GM19438 (cell line): ENCODE measurements at regions not wholly inside any gene's neighbourhood (a gene's known extent, or its start where the extent isn't known, plus 50 kb on each side); places are given as distances from the start of the nearest gene placed in this dataset.
"Not testable (repeated sequence)": the region's sequence is repeated elsewhere in the genome, so short reads cannot be mapped to it uniquely, and the experiment has no call there.

Experiments used
- ATAC-seq: cut with Tn5 transposase; IDR thresholded peaks from one replicate; pipeline ENCODE4 v1.9.1; 2021; ENCODE audit warnings: low read depth; ENCODE audit not compliant: unreplicated experiment

- ATAC-seq: no peak
These were observed 621.9 kb upstream of the TBX3 start for GRCh38 chr12:115305867-115306266.

GRCh38 chr12:115305275-115305674, 621.3 kb upstream of the TBX3 start:
- no peak for ATAC-seq

DNA sequence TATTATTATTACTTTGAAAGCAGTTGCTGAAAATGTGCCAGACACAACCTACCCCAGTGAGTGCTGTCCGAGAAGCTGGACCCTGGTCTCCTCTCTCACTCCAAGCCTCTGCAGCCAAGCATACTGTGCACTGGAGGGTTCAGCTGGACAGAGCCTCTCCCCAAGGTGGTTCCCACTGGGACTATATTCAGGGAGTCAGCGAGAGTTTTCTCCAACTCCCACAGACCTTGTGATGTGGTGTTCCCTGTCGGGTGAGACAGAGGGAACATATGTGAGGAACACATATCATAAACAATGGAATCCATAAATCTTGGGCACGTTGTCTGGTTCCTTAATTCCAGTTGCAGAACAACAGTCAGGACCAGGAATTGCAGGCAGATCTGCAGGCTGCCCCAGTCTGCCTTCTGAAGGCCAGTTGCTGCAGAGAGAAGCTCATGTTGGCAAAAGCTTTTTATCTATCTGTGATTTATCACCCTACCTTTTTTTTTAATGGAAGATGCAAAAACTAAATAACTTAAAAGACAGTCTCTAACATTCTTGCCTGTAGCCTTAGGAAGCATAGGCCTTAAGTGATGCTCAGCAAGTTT, 619.8 kb upstream of the TBX3 start:
- no peak for ATAC-seq

GRCh38 chr12:115297445-115297844, 613.5 kb upstream of the TBX3 start:
- ATAC-seq: no peak

DNA sequence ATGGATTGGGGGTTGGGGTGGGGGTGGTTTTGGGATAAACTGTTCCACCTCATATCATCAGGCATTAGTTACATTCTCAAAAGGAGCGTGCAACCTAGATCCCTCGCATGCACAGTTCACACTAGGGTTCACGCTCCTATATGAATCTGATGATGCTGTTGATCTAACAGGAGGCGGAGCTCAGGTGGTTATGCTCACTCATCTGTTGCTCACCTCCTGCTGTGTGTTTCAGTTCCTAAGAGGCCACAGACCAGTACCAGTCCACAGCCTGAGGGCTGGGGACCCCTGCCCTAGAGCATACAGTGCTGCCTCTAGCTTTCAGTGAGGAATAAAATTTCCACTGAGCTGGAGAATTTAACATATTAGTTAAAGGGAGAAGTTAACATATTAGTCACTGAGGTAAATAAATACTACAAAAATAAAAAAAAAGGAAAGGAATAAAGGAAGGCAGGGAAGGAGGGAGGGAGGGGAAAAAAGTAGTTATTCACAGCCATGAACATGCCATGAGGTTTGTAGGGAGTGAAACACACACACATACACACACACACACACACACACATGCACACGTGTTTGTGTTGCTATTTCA, 612.7 kb upstream of the TBX3 start:
- no peak for ATAC-seq

DNA sequence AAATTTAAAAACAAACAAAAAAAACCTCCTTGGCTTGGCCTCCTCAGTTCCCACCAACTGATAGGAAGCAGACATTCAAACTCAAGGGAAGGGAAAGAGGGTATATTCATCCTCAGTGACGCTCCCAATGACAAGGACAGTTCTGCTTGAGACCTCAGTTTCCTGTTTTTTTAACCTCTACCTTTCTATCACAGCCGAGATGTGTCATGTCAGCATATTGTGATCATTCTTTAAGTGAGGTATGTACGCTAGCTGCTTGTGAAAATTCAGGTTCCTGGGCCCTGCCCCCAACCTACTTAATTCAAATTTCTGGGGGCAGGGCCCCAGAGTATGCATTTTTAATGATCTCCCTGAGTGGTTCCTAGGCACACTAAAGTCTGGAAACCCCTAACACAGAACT, 611.9 kb upstream of the TBX3 start:
- no peak for ATAC-seq

GRCh38 chr12:115294453-115295133, 610.6 kb upstream of the TBX3 start:
- no peak for ATAC-seq

DNA sequence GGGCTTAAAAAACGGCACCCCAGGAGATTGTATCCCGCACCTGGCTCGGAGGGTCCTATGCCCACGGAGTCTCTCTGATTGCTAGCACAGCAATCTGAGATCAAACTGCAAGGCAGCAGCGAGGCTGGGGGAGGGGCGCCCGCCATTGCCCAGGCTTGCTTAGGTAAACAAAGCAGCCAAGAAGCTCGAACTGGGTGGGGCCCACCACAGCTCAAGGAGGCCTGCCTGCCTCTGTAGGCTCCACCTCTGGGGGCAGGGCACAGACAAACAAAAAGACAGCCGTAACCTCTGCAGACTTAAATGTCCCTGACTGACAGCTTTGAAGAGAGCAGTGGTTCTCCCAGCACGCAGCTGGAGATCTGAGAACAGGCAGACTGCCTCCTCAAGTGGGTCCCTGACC, 601.5 kb upstream of the TBX3 start:
- not testable (repeated sequence) for ATAC-seq

DNA sequence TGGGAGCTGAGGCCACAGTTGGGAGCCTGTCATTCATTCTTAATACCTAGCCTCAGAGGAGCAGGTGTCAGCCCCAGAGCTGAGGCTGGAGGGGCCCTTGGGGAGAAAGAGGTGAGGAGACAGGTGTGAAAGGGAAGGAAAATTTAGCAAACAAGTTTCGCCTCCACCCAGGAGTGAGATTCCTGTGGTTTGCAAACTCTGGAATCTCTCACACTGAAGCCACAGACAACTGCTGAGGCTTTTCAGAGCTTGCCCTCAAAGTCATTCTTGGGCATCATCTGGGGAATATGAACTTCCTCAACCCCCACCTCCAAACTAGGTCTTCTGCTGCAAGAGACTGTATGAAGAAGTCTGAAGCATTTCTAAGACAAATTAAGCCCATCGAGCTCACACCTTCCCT, 589.5 kb upstream of the TBX3 start:
- ATAC-seq: no peak

DNA sequence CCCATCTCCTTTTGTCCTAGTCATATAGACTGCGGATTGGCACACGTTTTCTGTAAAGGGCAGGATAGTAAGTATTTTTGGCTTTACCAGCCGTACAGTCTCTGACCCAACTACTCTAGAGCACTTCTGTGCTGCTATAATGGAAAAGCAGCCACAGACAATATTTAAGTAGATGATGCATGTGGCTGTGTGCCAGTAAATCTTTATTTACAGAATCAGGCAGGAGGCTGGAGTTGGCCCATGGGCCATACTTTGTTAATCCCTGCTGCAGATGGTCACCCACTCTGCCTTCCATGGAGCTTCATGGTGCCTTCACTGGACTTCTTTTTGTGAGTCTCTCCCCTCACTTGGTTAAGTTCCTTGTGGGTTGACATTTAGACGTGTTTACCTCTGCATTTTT, 584.5 kb upstream of the TBX3 start:
- no peak for ATAC-seq

GRCh38 chr12:115267891-115268290, 583.9 kb upstream of the TBX3 start:
- ATAC-seq: no peak

DNA sequence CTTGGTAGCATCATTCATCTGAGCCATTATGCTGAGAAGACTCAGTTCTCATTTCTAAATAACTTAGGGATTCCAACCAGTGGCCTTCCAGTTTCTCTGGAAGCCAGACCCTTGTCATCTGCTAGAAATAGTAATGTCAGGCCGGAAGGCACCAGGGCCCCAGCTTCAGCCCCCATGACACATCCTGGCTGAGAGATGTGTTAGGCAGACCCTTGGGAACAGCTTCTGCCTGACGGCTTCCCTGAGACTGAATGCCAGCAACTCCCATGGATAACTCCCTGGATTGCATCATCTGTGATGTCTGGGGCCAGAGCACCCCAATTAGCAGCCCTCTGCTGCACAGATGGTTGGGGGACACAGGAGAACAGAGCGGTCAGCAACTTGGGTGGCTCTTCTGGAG, 583.5 kb upstream of the TBX3 start:
- no peak for ATAC-seq

DNA sequence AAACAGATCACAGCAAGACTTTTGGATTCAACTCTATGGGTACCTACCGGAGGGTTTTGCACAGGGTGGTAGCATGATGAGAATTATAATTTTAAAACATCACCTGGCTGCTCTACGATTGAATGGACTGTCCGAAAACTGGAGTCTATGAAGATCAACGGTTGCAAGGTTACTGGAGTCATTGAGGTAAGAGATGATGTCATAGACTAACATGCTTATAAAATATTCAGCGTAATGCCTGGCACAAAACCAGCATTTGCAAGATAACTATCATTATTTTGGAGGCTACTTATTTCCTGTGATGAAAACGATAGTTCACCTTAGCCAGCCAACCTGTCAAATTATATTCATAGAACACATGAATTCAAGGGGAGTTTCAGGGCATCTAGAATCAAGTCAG, 580.6 kb upstream of the TBX3 start:
- no peak for ATAC-seq

GRCh38 chr12:115261691-115262398, 577.9 kb upstream of the TBX3 start:
- no peak for ATAC-seq

GRCh38 chr12:115260762-115261675, 577.0 kb upstream of the TBX3 start:
- ATAC-seq: no peak

DNA sequence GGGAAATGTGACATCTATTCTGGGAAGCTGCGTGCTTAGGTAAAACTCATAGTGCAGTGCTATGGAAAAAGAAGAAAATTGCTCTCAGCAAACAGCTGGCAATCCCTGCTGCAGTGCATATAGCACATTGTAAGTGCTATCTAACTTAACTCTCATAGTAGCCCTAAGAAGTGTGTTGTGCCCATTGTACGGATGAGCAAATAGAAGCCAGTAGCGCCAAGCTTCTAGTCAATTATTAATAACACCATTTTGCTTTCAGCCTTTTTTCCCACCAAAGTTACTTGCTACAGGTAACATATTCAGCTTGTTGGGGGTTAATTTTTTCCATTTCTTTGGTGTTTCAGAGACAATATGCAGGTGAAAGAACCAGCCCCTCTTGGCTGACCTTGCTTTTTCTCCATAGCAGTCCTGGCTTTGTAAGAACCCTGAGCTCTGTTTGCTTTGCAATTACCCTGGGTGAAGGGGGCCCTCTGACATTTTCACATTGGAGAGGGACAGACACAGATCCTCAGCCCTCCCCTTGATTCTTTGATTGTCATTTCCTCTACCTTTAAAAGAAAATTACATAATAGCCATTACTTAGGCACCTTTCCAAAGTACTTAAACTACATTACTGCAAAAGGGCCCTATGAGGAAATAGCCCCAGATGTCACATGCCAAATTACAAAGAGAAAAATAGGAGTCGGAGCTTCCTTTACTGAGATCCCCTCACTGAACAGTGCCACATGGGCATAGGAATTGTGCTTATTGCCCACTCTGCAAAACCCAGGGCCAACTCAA, 576.2 kb upstream of the TBX3 start:
- no peak for ATAC-seq

DNA sequence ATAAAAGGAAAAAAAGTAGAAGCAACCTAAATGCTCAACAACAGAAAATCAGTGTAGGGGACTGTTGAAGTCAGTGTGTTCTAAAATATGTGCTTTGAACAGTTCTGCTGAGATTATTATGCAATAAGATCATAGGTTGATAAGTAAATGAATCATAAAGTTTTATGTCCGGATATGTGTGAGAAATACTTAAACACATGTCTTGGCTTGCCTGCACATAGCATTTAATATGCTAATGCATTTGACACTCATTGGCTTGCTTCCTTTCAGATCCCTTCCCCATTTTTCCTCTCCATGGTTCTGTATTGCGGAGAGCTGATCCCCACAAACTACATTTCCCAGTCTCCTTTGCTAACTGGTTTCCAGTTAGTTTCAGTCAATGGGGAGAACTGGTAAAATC, 573.8 kb upstream of the TBX3 start:
- no peak for ATAC-seq

- no peak for ATAC-seq
These were observed 572.0 kb upstream of the TBX3 start for GRCh38 chr12:115255962-115256361.

GRCh38 chr12:115255257-115255656, 571.3 kb upstream of the TBX3 start:
- ATAC-seq: no peak

- no peak for ATAC-seq
These were observed 569.1 kb upstream of the TBX3 start for GRCh38 chr12:115253049-115253448.
